Activated T-helper 1 cell treated with anti-CD3 and anti-CD28 coated beads, Interleukin-2, amount 50 U/mL, for 16 hours (primary cell): ENCODE measurements at regions not wholly inside any gene's neighbourhood (a gene's known extent, or its start where the extent isn't known, plus 50 kb on each side); places are given as distances from the start of the nearest gene placed in this dataset.

Experiments used
- DNase-seq, 2 donors: peaks; one replicate each; pipeline ENCODE4 v3.0.0-alpha.2; 2020; ENCODE audit warnings: low read depth in 1 of 2, low spot score in 1 of 2

DNA sequence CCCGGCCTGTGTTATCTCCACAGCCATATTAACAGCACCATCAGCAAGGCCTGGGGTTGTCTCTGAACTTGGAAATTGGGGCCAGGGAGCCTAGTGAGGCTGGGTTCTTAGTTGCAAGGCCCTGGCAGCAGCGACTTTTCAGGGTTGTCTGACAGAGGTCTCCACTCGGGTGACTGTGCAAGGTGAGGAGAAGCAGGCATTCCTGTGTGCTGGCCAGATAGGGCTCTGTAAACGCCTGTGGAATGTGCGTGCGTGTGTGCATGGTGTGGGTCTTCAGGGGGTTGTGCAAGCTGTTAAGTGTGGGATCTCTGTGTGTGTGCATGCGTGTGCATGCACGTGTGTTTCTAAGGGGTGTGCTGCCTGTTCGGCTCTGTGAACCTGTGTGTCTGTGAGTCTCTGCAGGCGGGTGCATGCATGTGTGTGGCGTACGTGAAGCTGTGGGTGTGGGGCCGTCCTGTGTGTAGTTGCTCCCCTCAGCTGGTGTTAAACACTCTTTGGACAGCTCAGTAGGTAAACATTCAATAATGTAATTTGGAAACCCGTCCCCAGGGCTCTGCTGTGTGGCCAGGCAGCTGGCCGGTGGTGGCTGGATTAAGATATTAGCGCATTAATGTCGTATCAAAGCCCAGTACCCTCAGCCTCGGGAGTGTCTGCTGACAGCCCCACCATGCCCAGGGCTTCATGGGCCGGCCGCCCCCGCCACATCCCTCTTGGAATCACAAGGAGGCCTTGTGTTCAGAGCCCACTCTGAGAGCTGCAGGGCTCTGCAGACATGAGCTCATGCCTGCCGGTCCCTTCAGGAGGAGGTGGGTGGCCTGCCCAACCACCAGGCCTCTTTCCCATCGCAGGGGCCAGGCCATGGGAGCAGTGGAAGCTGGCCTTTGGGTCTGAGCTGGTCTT is 189.9 kb downstream of the FOXD2 start:
- no peak for DNase-seq

DNA sequence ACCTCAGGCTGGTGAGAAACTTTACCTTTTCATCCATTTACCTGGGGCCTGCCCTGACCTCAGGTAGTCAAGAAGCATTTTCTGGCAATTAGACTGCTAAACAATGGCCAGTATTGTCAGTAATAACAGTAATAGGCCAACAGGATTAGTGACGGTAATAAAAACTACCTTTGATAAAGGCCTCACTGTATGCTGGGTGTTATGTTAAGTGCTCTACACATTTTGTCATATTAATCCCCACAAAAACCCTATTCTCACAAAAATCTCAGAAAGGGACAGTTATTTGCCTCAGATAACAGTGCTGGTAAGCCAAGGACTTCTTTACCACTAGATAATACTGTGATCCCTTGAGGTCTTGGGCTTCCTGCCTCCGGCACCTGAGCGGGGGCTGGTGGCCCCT is 191.4 kb downstream of the FOXD2 start:
- DNase-seq: no peak

DNA sequence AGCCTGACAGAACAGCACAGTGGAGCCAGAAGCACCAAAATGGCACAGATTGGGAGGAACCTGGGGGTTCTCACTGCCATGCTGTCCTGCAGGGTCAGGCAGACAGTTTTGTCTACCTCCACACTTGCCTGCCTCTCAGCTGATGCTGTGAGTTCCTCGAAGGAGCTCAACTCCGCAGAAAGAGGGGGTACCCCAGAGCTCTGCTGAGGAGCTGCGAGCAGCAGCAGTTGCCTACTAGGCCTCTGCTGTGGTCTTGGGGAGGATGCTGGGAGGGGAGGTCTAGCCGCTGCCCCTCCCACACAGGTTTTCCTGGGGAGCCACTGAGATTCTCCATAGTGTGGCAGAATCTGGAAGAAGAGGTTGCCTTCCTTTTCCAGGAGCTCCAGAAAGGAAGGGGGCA is 192.5 kb downstream of the FOXD2 start:
- DNase-seq: no peak

DNA sequence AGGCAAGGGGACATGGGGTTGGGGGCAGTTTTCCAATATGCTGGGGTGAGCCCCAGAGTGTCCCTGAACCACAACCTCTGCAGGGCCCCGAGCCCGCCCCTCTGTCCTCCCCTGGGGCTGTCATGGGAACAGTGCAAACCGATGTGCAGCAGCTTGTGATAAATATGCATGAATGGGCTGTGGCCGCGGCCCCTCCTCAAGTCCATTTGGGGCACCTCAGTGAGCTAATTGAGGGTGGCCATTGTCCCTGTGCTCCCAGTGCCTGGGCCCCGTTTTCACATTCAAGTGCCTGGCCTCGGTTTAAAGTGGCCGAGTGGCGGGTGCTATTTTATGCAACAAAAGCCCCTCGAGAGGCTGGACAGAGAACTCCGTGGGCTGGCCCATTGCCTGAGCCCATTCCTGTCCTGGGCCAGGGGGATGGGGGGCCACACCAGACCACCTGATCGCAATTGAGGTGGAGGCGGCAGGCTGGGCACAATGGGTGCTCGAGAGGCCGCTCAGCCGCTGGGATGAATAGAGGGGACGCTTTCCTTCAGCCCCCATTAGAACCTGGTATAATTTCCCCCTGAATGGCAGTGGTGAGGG is 193.7 kb downstream of the FOXD2 start:
- no peak for DNase-seq

DNA sequence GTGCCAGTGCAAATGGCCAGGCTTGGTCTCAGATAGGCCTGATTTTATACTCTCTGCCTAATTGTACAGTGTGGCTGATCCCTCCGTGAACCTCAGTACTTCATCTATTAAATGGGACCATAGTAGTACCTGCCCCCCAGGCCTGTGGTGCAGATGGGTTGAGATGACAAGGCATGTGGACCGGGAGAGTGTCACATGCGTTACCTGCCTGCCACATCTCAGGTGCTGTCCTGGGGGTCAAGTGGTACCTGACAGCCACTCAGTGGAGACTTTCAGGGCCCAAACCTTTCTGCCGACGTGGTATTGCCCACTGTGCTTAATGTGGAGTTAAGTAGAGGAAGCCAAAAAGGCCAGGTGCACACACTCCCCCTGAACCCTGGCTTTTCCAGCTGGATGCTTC is 197.3 kb downstream of the FOXD2 start:
- DNase-seq: no peak

DNA sequence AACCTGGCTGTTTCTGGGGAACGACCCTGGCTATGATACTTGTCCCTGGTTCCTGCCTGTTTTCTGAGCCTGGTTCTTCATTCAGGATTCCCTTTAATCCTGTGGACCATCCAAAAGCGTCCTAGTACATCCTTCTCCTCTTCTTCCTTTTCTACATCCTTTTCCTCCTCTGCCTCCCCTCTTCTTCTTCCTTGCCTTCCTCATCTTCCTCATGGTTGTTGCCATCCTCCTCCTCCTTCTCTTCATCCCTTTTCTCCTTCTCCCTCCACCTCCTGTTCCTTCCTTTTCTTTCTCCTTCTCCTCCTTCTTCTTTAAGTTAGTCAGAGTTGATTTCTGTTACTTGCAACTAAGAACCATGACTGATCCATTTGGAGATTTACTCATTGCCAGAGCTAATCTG is 197.8 kb downstream of the FOXD2 start:
- DNase-seq: no peak

DNA sequence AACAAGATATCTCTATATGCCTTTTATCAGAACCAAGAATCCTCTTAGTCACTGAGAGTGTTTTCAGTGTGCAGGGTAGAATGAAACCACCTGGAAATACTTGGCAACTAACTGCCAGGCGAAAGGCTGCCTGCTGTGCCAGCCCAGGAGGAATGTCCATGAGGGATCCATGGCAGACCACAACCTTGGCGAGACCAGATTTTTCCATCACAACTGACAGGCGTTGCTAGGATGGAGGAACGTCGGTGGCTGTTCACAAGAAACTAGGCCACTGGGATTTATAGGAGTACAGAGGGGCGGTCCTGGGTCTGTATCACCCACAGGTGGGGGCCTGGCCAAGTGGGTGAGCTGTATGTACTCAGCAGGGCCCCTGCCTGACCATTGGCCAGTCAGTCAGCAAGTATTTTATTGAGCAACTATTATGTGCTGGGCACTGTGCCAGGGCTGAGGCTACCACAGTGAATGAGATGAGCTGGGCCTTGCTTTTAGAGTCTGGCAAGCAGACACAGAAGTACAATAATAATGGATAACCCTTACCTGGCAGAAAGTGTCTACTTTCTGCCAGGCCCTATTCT is 199.4 kb downstream of the FOXD2 start:
- DNase-seq: no peak

DNA sequence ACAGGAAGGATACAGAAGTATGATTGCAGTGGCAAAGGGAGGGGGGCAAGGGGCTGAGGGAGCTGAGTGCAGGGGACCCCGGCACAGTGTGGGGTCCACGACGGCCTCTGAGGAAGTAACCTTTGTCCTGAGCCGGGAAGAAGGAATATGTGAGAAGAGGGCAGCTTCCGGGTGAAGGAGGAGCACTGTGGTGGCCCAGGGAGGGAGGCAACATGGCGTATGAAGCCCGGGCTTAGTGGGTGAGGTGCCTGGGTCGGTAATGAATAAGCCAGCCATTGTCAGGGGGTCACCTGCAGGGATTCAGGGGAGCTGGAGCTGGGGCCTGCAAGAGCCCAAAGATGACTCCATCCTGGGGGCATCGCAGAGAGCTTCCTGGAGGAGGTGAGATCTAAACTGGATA is 200.4 kb downstream of the FOXD2 start:
- no peak for DNase-seq

DNA sequence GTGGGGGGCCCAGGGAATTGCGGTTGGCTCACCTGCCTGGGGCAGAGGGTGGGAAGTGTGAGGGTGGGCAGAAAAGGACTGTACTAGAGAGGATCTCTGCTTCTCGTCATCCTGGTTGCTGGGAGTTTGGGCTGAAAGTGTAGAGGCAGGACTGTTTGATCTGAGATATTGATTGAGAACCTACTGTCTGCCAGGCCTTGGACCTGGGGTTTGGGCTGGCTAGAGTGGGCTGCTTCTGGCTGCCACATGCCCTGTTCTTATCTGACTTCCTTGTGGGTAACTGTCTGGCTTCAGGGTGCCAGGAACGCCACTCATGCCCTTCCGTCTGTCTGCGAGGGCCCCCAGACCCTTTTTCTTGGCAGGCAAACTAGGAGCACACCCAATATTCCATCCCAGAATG is 200.9 kb downstream of the FOXD2 start:
- DNase-seq: no peak

DNA sequence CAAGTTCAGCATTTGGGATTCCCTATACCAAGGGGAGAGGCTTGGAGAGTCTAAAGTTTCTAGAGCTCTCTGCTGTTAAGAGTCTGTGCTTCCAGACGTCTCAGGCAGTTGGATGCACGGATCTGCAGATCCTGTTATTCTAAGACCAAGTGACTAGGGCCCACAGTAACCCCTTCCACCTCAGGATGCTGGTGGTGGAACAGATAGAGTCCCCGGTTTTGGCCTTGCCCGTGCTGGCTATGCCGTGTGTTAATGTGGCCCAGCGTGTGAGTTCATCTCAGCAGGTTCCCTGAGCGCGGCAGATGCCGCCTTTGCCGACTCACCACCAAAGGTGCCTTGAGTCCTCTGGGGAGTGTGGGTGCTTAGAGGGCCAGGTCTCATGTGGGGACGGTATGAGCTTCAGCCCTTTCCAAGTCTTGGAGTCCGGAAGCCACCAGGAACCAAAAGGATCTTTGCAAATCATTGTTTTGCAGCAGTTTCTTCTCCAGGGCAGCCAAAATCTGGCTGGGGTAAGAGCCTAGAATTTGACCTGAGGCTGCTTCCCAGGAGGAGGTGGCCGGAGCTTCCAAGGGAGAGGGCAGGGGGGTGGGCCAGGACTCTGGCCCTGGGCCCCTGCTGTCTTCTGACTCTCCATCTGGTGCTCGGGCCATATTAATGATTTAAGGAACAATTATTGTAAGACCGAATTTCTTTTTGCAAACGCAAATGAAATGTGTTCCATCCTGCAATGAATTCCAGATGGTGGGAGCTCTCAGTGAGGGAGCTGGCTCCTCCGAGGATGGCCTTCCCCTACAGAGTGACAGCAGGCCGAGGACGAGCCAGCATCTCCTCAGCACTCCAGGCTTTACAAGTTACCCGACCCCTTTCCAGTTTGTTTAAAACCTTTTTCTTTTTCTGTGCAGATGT is 205.7 kb downstream of the FOXD2 start:
- DNase-seq: no peak

DNA sequence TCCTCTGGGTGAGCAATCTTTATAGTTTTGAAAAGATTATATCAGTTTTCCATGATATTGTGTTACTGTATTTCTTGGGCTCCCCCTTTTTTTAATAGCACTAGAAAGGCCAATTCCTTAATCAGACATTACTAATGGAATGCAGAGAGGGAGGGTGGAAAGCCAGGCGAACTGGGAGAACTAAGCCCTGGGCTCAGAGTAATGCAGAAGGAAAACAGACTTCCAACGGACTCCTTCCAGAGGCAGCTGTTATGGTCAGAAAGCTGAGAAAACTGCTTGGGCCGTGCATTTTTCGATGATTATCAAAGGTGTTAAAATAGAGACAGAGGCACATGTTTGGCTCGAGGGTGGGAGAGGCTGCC is 206.3 kb downstream of the FOXD2 start:
- DNase-seq: no peak

DNA sequence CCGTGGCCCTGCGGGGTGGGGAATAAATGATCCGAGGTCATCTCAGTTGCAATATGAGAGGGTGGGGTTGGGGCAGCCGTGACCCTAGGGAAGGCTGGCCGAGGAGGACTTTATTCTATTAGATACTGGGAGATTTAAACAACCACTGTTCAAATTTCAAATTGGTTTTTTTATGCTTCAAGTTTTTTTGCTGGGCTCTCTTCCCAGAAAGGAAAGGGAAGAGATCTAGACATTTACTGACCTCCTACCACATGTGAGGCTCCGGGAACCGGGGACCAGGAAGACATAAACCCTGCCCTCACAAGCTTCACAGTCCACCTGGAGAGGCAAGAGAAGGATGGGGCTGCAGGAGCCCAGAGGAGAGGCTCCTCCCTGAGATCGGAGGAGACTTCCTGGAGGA is 207.3 kb downstream of the FOXD2 start:
- no peak for DNase-seq

DNA sequence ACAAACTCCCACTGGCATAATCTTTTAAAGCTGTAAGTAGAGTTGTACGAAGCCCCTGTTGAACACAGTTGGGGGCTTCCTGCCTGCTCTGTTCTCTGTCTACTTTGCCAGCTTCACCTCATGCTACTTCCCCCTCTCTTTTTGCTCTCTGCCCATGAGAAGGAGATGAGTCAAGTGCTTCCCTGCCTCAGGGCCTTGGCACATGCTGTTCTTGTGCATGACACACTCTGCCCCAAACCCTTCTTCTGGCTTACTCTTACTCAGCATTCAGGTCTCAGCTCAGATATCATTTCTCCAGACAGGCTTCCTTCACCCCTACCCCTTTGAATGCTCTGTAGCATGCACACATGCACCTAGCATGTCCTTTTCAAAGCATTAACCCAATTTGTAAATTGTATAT is 208.8 kb downstream of the FOXD2 start:
- DNase-seq: no peak

DNA sequence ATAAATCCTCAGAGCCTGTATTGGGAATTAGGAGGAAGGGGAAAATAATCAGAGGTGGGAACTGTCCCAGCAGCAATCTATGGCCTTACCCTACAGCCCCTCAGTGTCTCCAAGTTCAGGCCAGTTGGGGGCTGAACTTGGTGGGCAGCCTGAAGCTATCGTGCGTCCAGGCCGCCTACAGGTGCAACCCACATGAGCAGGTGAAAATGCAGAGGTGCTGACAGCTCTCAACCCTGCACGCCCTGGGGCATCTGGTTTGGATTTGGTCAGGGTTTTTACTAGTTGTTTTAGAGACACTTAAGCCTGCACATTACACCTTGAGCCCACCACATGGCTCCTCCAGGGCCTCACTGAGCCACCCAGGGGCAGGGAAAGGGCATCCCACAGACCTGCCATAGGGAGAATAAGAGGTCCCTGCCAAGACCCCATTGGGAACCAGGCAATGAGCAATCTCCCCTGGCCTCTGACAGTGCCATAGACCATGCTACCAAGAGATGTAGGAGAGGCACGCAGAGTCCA is 209.5 kb downstream of the FOXD2 start:
- DNase-seq: no peak

DNA sequence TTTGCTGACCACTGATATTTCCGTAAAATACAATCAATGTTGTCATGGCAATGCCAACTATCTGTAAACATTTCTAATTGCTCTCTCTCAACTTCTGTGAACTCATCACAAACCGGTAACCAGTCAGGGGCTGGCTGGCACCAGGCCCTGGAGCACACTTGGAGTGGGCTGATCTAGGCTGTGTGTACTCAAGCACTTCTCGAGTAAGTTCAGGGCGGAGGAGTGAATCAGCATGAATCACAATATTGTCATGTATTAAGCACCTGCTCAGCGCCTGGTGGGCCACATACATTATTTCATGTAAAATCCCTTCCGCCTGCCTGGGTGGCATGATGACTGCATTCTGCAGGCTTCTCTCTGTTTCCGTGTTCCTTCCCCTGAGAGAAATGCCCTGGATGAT is 212.4 kb downstream of the FOXD2 start:
- no peak for DNase-seq

DNA sequence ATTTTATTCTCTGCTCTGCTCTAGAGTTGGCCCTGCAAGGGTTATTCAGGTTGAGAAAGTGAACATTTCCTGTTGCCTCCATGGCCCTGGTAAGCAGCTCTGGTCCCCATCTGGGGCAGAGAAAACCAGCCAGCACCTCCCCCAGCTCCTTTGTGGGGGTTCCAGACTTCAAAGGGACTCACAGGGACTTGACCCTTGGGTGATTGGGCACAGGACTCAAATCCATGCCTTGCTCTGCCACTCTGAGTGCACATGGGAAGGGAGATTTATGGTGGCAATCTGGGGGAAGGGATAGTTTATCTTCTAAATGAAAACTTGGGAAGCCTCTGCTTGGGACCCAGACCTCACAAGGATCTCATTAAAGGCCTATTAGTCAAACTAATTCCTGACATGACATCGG is 212.8 kb downstream of the FOXD2 start:
- no peak for DNase-seq

DNA sequence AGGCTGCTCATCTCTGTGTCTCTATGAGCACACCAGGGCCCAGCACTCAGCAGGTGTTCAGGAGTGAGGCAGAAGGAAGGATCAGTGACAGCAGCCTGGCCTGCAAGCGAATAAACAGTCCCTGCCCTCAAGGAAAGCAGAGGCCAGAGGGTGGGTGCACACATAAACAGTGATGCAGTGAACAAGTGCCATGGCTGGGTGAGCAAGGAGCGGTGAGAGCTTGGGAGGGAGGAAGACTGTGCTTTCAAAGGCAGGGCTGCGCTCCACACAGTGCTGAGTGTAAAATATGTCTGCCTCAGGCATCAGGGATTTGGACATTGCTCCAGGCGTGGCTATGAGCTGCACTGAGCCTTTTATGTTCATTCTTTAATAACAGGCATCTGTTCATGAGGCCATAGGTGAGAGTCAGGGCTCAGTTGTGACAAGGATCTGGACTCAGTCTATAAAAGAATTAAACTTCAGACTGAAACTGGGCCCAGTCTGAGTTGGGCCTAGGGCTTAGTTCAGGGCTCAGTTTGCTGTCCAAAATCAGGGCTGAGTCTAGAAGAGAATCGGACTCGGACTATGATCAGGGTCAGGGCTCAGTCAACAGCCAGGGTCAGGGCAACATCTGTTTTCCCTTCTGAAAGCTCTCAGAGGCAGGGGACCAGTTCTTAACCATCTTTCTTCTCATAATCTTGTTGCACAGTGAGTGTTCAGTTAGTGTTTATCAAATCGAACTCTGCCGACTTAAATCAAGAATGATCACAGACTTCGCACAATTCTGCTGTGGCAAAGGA is 213.7 kb downstream of the FOXD2 start:
- no peak for DNase-seq

DNA sequence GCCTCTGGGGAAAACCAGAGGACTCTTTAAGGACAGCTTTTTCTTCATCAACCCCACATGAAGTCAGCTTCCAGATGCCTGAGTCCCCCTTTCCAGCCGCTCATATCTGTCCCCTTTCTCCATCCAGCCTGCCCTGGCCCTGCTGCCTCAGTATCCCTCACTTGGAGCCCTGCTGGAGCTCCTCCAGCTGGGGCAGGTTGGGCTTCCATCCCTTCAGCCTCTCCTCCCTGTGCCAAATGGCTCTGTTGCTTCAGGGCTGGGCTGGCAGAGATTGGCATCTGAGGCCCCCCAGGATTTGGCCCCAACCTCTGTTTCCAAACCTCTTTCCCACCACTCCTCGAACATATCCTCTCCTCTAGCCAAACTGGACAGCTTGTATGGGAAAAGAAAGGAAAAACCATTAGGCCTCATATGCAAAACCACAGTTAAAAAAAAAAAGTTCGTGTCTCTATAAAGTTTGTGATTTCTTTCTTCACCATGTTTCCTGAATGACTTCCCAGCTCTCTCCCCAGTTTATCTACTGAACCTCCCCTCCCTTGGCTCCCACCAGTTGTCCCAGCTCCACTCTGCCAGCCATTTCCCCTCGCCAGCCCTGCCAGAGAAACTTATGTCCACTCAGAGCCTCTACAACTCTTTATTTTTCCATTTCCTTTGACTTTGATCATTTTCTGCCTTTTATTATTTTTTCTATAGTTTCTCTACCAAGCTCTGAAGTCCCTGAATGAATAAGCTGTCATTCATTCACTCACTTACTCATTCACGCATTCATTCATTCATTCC is 217.9 kb downstream of the FOXD2 start:
- DNase-seq: no peak

DNA sequence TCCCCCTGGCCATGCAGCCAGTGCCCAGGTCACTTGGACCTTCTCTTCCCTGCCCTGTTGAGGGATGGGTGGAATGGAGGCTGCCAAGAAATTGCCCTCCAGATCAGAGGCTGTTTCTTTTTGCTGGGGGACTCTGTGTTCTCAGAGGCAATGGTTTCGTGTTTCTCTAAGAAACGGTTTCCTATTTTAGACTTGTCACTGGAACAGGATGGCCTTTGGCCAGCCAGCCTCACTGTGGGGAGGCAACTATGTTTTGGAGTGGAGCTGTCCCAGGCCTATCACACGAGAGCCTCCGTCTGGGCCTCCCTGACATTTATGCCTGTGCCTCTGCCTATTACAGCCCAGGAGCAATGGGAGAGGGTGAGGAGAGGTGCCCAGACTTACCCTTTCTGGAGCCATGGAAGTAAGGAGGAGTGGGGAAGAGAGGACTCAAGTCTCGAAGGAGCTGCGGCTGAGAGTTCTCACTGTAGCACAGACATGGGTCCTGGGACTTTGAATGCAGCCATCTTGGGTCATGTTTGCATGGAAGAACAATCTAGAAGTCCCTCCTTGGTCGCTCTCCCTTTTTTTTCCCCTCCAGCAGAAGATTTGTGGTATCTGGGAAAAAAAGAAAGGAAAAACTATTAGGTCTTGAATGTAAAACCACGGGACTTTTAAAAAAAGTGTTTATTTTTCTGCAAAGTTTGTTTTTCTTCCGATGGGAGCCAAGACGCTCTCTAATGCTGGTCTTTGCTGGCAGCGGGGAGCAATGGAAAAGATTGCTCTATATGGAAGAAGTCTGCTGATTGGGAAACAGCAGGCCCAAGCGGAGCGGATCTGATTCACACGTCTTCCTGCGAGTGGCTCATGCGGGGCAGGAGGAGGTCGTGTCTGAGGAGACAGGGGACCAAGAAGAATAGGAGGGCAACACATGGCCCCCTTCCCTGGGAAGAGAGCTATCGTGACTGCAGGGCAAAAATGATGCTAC is 219.2 kb downstream of the FOXD2 start:
- DNase-seq: no peak
